ENCODE measurements at regions not wholly inside any gene's neighbourhood (a gene's known extent, or its start where the extent isn't known, plus 50 kb on each side); places are given as distances from the start of the nearest gene placed in this dataset.

- TF ChIP-seq EZH2 (IDR thresholded peaks at IDR 0.05; ENCODE audit: borderline replicate concordance, insufficient read depth, low read depth, low read length, poor library complexity, severe bottlenecking), result no peak
- TF ChIP-seq CTCF (IDR thresholded peaks at IDR 0.05), result no peak
Measured at GRCh38 chr9:126033318-126033717, 286.1 kb downstream of the PBX3 start.
